Activated effector memory CD4-positive, alpha-beta T cell treated with Interleukin-2 at 50 U/mL for 16 hours (primary cell): ENCODE measurements at regions not wholly inside any gene's neighbourhood (a gene's known extent, or its start where the extent isn't known, plus 50 kb on each side); places are given as distances from the start of the nearest gene placed in this dataset.
"Not testable (repeated sequence)": the region's sequence is repeated elsewhere in the genome, so short reads cannot be mapped to it uniquely, and the experiment has no call there.

Experiments used
- DNase-seq: peaks from one replicate; pipeline ENCODE4 v3.0.0-alpha.2; 2020

- no peak for DNase-seq
Measured at GRCh38 chr20:40942006-40942405, 86.6 kb upstream of the TOP1 start.

- no peak for DNase-seq
Measured at GRCh38 chr20:40942775-40943174, 85.8 kb upstream of the TOP1 start.

- DNase-seq, result no peak
Measured at GRCh38 chr20:40943591-40943990, 85.0 kb upstream of the TOP1 start.

- DNase-seq, result no peak
Measured at GRCh38 chr20:40945189-40945588, 83.4 kb upstream of the TOP1 start.

GRCh38 chr20:40945754-40946450, 82.7 kb upstream of the TOP1 start:
- DNase-seq, result no peak

- DNase-seq, result no peak
Measured at GRCh38 chr20:40946451-40946850, 82.2 kb upstream of the TOP1 start.

- no peak for DNase-seq
Measured at GRCh38 chr20:40948465-40949267, 80.0 kb upstream of the TOP1 start.

- no peak for DNase-seq
Measured at GRCh38 chr20:40949346-40949745, 79.3 kb upstream of the TOP1 start.

GRCh38 chr20:40952136-40952535, 76.5 kb upstream of the TOP1 start:
- no peak for DNase-seq

GRCh38 chr20:40953416-40953815, 75.2 kb upstream of the TOP1 start:
- DNase-seq, result no peak

GRCh38 chr20:40953856-40954255, 74.8 kb upstream of the TOP1 start:
- DNase-seq, result no peak

- no peak for DNase-seq
Measured at GRCh38 chr20:40954521-40955165, 74.0 kb upstream of the TOP1 start.

- no peak for DNase-seq
Measured at GRCh38 chr20:40955326-40955725, 73.3 kb upstream of the TOP1 start.

GRCh38 chr20:40955826-40956225, 72.8 kb upstream of the TOP1 start:
- DNase-seq, result not testable (repeated sequence)

- no peak for DNase-seq
Measured at GRCh38 chr20:40956542-40957264, 71.9 kb upstream of the TOP1 start.

- no peak for DNase-seq
Measured at GRCh38 chr20:40957265-40957760, 71.3 kb upstream of the TOP1 start.

- DNase-seq, result no peak
Measured at GRCh38 chr20:40958598-40958997, 70.0 kb upstream of the TOP1 start.

- DNase-seq, result no peak
Measured at GRCh38 chr20:40959325-40960092, 69.1 kb upstream of the TOP1 start.

GRCh38 chr20:40960101-40960500, 68.5 kb upstream of the TOP1 start:
- DNase-seq, result no peak

- DNase-seq, result no peak
Measured at GRCh38 chr20:40960521-40960956, 68.1 kb upstream of the TOP1 start.

GRCh38 chr20:40961176-40961575, 67.4 kb upstream of the TOP1 start:
- no peak for DNase-seq
